Upper lobe of left lung (tissue), 6 donors: ENCODE measurements at regions not wholly inside any gene's neighbourhood (a gene's known extent, or its start where the extent isn't known, plus 50 kb on each side); places are given as distances from the start of the nearest gene placed in this dataset.

Experiments used
- ATAC-seq, 2 donors: fragments of 200-7000 bp; cut with Tn5 transposase; one replicate each; pipeline ENCODE4 v1.9.1; 2022; ENCODE audit warnings: mild to moderate bottlenecking in 2 of 2, moderate library complexity in 2 of 2; ENCODE audit not compliant: low FRiP score in 2 of 2
- DNase-seq, 2 donors: peaks; one replicate each; pipeline ENCODE4 v3.0.0-alpha.2; 2019 to 2020
- H3K27ac ChIP-seq, 4 donors: fragments of 200-600 bp; sonication (generic); one replicate each; pipeline ENCODE4 v1.5.1; 2016 to 2019
- H3K27me3 ChIP-seq, 4 donors: fragments of 200-600 bp; sonication (generic); one replicate each; pipeline ENCODE4 v1.5.1; 2017 to 2019
- H3K36me3 ChIP-seq, 4 donors: fragments of 200-600 bp; sonication (generic); one replicate each; pipeline ENCODE4 v1.5.1; 2016 to 2019
- H3K4me1 ChIP-seq, 4 donors: fragments of 200-600 bp; sonication (generic); one replicate each; pipeline ENCODE4 v1.5.1; 2018 to 2019
- H3K4me3 ChIP-seq, 4 donors: fragments of 200-600 bp; sonication (generic); one replicate each; pipeline ENCODE4 v1.5.1; 2017 to 2019; ENCODE audit warnings: mild to moderate bottlenecking in 2 of 4, moderate library complexity in 1 of 4
- H3K9me3 ChIP-seq, 4 donors: fragments of 200-600 bp; sonication (generic); one replicate each; pipeline ENCODE4 v1.5.1; 2018 to 2019
- CTCF ChIP-seq, 6 experiments: fragments of 450-650 bp in 4 of 6; fragments of 200-600 bp in 2 of 6; sonication (generic) in 2 of 6; IDR thresholded peaks; one replicate each; pipeline ENCODE4 v1.5.1; 2016 to 2019; ENCODE audit warnings: antibody characterized with exemption in 6 of 6
- EP300 ChIP-seq, 4 donors: sonication (generic); formaldehyde crosslinking; IDR thresholded peaks; one replicate each; pipeline ENCODE4 v1.5.1; 2017; ENCODE audit warnings: antibody characterized with exemption in 4 of 4, control low read depth in 2 of 4
- POLR2A ChIP-seq, 4 donors: fragments of 450-650 bp; IDR thresholded peaks; one replicate each; pipeline ENCODE4 v1.5.1; 2016 to 2017; ENCODE audit warnings: antibody characterized with exemption in 4 of 4, mild to moderate bottlenecking in 2 of 4
- POLR2AphosphoS5 ChIP-seq, 2 donors: sonication (generic); formaldehyde crosslinking; IDR thresholded peaks; one replicate each; pipeline ENCODE4 v1.5.1; 2017; ENCODE audit warnings: antibody characterized with exemption in 2 of 2
- WGBS, 2 donors: methylation state at CpG; one replicate each; pipeline ENCODE4 v1.1.5; 2017 to 2018; 5-methylcytosine and 5-hydroxymethylcytosine counted together
- donor health status: DM: no; HTN: no; CAD: no; lungs with moderate emphysema.
- donor health status: DM: no; HTN: yes; CAD: no; lungs with severe emphysema.

- Histone ChIP-seq H3K36me3 (no peaks in the 10 kb centered on the region), H3K9me3 (no peaks in the 10 kb centered on the region), H3K4me3 (no peak overlapping the region), H3K27ac (no peak overlapping the region), H3K27me3 (no peaks in the 10 kb centered on the region), H3K4me1 (peaks cover 0 to 4% (median 2%) of the 10 kb centered on the region in 4 donors)
- ATAC-seq (no peak), DNase-seq (no peak)
- TF ChIP-seq CTCF (IDR thresholded peaks at IDR 0.05): no peak
- no peak for TF ChIP-seq EP300 (IDR thresholded peaks at IDR 0.05)
- TF ChIP-seq POLR2A (IDR thresholded peaks at IDR 0.05): no peak
- 73 to 78% methylated on average over 4 of the region's 4 CpGs for WGBS, 2 donors
Measured at GRCh38 chr2:176533505-176534193, 264.4 kb downstream of the MTX2 start.

DNA sequence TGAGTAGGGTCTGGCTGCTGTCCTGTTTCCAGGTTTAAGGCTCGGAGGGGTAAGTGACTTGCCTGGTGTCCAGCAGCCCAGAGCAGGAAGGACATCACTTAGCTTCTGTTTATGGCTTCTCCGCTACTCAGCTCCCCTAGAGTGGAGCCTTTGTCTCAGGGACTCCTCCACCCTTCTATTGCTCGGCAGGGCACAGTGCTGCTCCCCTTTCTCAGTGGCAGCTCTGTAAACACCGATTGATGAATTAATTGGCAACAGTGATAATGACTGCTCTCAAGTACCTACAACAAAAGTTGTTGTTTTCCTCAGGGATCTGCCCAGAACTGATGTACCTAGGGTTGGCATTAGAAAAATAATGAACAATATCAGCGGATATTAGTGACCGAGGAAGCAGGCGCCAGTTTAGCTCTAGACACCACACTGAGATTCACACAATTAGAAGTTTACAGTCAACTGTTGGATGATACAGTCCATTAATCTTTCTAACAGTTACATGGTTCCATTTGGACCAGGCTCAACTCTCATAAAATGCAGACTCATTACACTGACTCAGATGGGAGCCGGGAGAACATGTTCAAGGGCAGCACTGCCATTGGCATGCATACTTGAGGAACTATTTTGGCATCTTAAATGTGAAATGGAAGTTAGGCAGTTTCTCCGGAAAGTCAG lies 265.7 kb downstream of the MTX2 start:
- no peaks in the 10 kb centered on the region for H3K36me3 ChIP-seq
- H3K4me1 ChIP-seq: peaks cover 0 to 4% (median 2%) of the 10 kb centered on the region in 4 donors
- TF ChIP-seq POLR2A (IDR thresholded peaks at IDR 0.05): no peak
- no peak for TF ChIP-seq POLR2AphosphoS5 (IDR thresholded peaks at IDR 0.05)
- no peak for TF ChIP-seq CTCF (IDR thresholded peaks at IDR 0.05)
- TF ChIP-seq EP300 (IDR thresholded peaks at IDR 0.05): no peak
- DNase-seq: no peak
- no peaks in the 10 kb centered on the region for H3K9me3 ChIP-seq
- no peaks in the 10 kb centered on the region for H3K27me3 ChIP-seq
- no peak overlapping the region for H3K27ac ChIP-seq
- peak in 1 of 2 donors; percentile 67 for ATAC-seq
- H3K4me3 ChIP-seq: no peak overlapping the region
- WGBS, 2 donors: 73 to 80% methylated on average over 9 of the region's 9 CpGs

- no peak for TF ChIP-seq POLR2AphosphoS5 (IDR thresholded peaks at IDR 0.05)
- TF ChIP-seq POLR2A (IDR thresholded peaks at IDR 0.05): no peak
- no peak for TF ChIP-seq CTCF (IDR thresholded peaks at IDR 0.05)
- TF ChIP-seq EP300 (IDR thresholded peaks at IDR 0.05): no peak
- Histone ChIP-seq H3K4me3 (no peak overlapping the region), H3K9me3 (no peaks in the 10 kb centered on the region), H3K4me1 (peaks cover 0 to 4% (median 2%) of the 10 kb centered on the region in 4 donors), H3K36me3 (no peaks in the 10 kb centered on the region), H3K27me3 (no peaks in the 10 kb centered on the region), H3K27ac (no peak overlapping the region)
- ATAC-seq: peak in 1 of 2 donors; percentile 57
- no peak for DNase-seq
- WGBS, 2 donors: 61 to 63% methylated on average over 5 of the region's 5 CpGs
Measured at GRCh38 chr2:176535467-176536113, 266.3 kb downstream of the MTX2 start.

DNA sequence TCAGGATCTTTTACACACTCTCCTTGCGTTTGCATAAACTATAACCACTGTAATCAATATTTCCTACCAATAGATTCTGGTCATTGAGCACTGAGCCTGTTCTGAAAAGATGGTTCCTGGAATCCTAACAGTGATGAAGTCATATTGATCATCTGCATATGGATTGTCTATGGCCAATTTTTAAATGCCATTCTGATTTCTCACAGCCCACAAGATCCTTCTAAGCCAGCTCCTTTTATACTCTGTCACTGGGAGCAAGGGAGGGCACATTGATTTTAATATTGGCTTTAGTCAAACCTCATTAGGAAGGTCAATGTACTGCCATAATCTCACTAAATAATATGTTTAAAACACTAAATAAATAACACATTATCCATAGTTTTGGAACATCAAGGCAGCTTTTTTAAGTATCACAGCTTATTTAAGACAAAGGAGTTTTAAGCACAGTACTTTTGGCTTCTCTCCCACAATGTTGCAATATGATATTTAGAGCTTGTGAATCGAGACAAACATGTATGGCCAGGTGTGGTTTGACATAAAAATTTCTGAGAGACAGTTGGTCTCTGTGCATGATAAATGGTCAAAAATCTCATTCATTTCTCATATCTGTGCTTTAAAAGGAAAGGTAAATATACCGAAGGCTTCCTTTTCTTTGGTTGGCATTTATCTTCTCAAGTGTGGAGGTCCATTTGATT lies 267.3 kb downstream of the MTX2 start:
- no peak for DNase-seq
- no peak for ATAC-seq
- 70 to 72% methylated on average over 3 of the region's 3 CpGs for WGBS, 2 donors
- H3K4me3 ChIP-seq: no peak overlapping the region
- no peaks in the 10 kb centered on the region for H3K36me3 ChIP-seq
- no peak overlapping the region for H3K27ac ChIP-seq
- H3K27me3 ChIP-seq: no peaks in the 10 kb centered on the region
- TF ChIP-seq POLR2A (IDR thresholded peaks at IDR 0.05) (no peak), POLR2AphosphoS5 (IDR thresholded peaks at IDR 0.05) (no peak), CTCF (IDR thresholded peaks at IDR 0.05) (no peak), EP300 (IDR thresholded peaks at IDR 0.05) (no peak)
- H3K4me1 ChIP-seq: peaks cover 0 to 4% (median 2%) of the 10 kb centered on the region in 4 donors
- H3K9me3 ChIP-seq: no peaks in the 10 kb centered on the region
